GM21528 (cell line): ENCODE measurements at regions not wholly inside any gene's neighbourhood (a gene's known extent, or its start where the extent isn't known, plus 50 kb on each side); places are given as distances from the start of the nearest gene placed in this dataset.

Experiments used
- ATAC-seq: cut with Tn5 transposase; IDR thresholded peaks from one replicate; pipeline ENCODE4 v1.9.1; 2021; ENCODE audit warnings: mild to moderate bottlenecking, moderate library complexity; ENCODE audit not compliant: unreplicated experiment, low FRiP score

GRCh38 chr15:38646716-38647115, 82.1 kb upstream of the RASGRP1 start:
- ATAC-seq, result no peak

GRCh38 chr15:38647683-38648082, 83.1 kb upstream of the RASGRP1 start:
- ATAC-seq, result no peak

- no peak for ATAC-seq
Measured at GRCh38 chr15:38648121-38648843, 83.7 kb upstream of the RASGRP1 start.

GRCh38 chr15:38650384-38650783, 85.8 kb upstream of the RASGRP1 start:
- no peak for ATAC-seq

- no peak for ATAC-seq
Measured at GRCh38 chr15:38650936-38651327, 86.3 kb upstream of the RASGRP1 start.

GRCh38 chr15:38651328-38652038, 86.9 kb upstream of the RASGRP1 start:
- ATAC-seq, result no peak

- no peak for ATAC-seq
Measured at GRCh38 chr15:38652183-38652794, 87.7 kb upstream of the RASGRP1 start.

GRCh38 chr15:38652998-38653397, 88.4 kb upstream of the RASGRP1 start:
- ATAC-seq, result no peak

- no peak for ATAC-seq
Measured at GRCh38 chr15:38658431-38658830, 93.8 kb upstream of the RASGRP1 start.

- no peak for ATAC-seq
Measured at GRCh38 chr15:38660738-38661137, 96.1 kb upstream of the RASGRP1 start.

- ATAC-seq, result no peak
Measured at GRCh38 chr15:38662033-38662802, 97.6 kb upstream of the RASGRP1 start.

- ATAC-seq, result no peak
Measured at GRCh38 chr15:38662805-38663204, 98.2 kb upstream of the RASGRP1 start.

- no peak for ATAC-seq
Measured at GRCh38 chr15:38665586-38666305, 101.1 kb upstream of the RASGRP1 start.

- ATAC-seq, result no peak
Measured at GRCh38 chr15:38666865-38667510, 102.4 kb upstream of the RASGRP1 start.

- no peak for ATAC-seq
Measured at GRCh38 chr15:38667890-38668850, 103.6 kb upstream of the RASGRP1 start.

GRCh38 chr15:38668898-38669391, 104.3 kb upstream of the RASGRP1 start:
- ATAC-seq, result no peak

- ATAC-seq, result peak; percentile 46
Measured at GRCh38 chr15:38670128-38671005, 105.8 kb upstream of the RASGRP1 start.

- ATAC-seq, result peak; percentile 1
Measured at GRCh38 chr15:38671006-38671387, 106.4 kb upstream of the RASGRP1 start.
